GM19372 (cell line): ENCODE measurements at regions not wholly inside any gene's neighbourhood (a gene's known extent, or its start where the extent isn't known, plus 50 kb on each side); places are given as distances from the start of the nearest gene placed in this dataset.

ENCODE experiments used
- ATAC-seq: cut with Tn5 transposase; IDR thresholded peaks from one replicate; pipeline ENCODE4 v1.9.1; 2021; ENCODE audit warnings: mild to moderate bottlenecking, low read depth, moderate library complexity; ENCODE audit not compliant: unreplicated experiment

DNA sequence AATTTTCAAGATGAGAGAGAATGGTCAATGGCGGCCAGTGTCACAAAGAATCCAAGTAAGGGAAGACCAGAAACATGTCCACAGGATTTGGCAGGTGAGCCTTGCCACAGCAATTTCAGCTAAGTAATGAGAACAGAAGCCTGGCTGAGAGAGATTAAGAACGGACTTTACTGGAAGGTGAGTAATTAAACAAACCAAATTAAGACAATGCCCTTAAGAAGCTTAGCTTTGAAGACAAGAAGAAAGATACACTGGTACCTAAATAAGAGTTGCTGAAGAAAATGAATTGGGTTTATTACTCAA lies 145.4 kb upstream of the PLEKHG7 start:
- no peak for ATAC-seq

DNA sequence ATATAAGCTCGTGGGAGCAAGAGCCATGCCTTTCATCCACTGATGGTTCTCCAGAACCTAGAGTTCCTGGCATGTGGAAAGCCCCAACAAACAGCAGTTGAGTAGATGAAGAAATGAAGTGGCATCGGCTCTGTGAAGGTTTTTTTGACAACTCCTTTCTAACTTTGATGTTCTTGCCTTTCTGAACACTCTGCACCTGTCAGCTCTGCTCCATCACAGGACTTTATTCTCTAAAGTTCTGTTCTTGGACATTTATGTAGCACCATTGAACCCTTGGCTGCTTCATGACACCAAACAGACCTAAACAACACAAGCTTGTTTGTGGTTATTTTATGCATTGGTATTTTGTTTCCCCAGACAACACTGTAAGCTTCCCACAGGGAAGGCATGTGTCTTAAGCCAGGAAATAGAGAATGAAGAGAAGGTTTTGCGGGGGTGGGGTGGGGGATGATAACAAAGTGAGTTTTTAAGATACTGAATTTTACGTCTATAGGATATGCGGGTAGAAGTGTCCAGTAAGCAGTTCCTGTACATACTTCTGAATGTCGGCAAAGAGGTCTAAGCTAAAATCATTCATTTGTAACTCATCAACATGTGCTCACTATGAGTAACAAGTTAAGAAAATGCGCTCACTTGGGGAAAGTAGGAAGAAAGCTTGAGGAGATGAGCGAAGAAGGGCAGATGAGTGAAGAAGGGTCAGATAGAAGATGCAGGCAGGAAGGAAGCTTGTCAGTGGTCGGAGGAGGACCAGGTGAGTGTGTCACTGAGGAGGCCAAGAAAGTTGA lies 146.0 kb upstream of the PLEKHG7 start:
- peak; percentile 34 for ATAC-seq

- ATAC-seq = no peak
Observed at GRCh38 chr12:92556141-92556540, 146.6 kb upstream of the PLEKHG7 start.

GRCh38 chr12:92554158-92555073 lies 148.4 kb upstream of the PLEKHG7 start:
- ATAC-seq = no peak

DNA sequence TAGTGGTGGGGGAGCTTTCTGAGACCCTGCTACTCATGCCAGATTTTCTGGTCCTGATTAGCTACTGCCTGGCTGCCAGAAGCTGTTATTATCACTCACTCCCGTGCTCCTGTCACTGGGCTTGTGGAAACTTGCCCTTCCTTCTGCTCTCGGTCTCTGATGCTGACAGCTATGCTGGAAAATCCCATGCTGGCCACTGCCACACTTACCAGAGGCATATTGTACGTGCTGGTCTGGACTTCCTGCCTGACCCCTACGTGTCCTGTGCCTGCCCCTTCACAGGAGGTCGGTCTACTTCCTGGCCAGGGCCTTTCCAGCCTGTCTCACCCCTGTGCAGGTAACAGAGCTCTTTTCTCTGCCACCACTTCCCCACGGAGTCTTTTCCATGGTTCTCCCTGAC lies 149.4 kb upstream of the PLEKHG7 start:
- peak; percentile 35 for ATAC-seq

- no peak for ATAC-seq
Observed at GRCh38 chr12:92552412-92553108, 150.2 kb upstream of the PLEKHG7 start.

GRCh38 chr12:92551853-92552397 lies 150.9 kb upstream of the PLEKHG7 start:
- peak; percentile 48 for ATAC-seq

DNA sequence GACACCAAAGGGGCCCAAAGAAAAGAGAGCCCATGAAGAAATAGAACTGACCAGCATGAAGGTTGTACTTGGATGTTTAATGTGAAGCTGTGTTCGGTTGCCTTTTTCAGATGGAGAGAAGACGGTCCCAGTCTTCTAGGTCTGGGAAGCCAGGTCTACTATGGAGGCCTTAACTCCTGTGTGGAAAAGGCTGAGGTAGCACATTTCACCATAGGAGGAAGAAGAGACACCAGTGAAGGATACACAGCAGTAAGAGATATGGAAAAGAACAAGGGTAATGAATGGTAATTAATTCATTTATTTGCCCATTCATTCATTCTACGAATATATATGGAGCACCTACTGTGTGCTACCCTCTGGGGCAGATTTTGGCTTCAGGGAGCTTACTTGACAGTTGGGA lies 151.6 kb upstream of the PLEKHG7 start:
- ATAC-seq = no peak

GRCh38 chr12:92550661-92551060 lies 152.1 kb upstream of the PLEKHG7 start:
- ATAC-seq = no peak

DNA sequence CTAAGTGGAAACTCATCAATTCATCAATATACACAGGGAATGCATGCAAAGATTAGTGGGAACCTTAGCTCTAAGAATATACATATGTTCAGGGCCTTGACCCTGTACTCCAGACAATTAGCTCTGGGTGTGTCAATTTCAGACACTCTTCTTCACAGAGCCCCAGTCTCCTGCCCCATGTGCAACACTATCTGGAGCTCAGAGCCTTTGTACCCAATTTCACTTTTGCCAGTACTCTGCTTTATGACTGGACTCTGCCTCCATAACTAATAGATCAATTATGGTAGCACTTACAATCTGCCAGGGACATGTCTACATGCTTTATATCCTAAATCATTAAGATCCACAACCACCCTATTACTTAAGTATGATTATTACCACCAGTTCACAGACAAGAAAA lies 152.5 kb upstream of the PLEKHG7 start:
- no peak for ATAC-seq

GRCh38 chr12:92549516-92549915 lies 153.3 kb upstream of the PLEKHG7 start:
- ATAC-seq = no peak

DNA sequence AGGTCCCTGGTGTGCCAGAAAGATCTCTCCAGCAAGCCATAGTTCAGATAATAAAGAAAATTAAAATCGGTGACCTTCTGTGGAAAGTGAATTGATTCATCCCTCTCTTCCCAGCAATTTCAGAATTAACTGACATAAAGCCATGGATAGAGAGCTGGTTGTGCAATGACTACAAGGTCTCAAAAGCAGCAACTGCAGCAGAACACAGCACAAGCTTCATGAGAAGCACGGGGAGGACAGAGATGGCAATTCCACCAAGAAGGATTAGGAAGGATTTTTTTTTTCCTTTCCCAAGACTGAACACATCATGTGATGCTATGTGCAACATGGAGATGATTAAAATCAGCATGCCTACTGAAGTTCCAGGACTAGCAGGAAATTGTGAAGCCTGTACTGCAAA lies 154.9 kb upstream of the PLEKHG7 start:
- ATAC-seq = no peak

- ATAC-seq = no peak
Observed at GRCh38 chr12:92547420-92547819, 155.4 kb upstream of the PLEKHG7 start.

GRCh38 chr12:92546635-92547348 lies 156.0 kb upstream of the PLEKHG7 start:
- ATAC-seq = peak; percentile 75

- no peak for ATAC-seq
Observed at GRCh38 chr12:92546259-92546634, 156.5 kb upstream of the PLEKHG7 start.

- no peak for ATAC-seq
Observed at GRCh38 chr12:92544322-92544721, 158.5 kb upstream of the PLEKHG7 start.

DNA sequence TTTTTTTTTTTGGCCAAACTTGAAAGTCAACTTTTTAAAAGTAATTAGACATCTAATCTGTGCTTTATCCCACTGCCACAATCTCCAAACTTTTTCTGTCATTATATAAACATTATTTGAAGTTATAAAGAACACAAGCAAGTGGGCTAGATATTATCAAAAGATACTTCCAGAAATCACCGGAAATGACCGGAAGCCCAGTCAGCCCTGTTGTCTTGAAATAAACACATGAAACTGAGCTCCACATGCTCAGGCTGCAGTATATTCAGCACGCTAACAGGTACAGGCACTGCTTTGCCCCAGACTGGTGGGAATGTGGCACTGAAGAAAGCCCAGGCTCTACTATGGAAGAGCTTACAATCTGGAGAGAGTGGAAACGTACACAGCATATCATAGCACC lies 158.9 kb upstream of the PLEKHG7 start:
- no peak for ATAC-seq

- no peak for ATAC-seq
Observed at GRCh38 chr12:92543359-92543758, 159.4 kb upstream of the PLEKHG7 start.

- no peak for ATAC-seq
Observed at GRCh38 chr12:92541731-92542130, 161.1 kb upstream of the PLEKHG7 start.

DNA sequence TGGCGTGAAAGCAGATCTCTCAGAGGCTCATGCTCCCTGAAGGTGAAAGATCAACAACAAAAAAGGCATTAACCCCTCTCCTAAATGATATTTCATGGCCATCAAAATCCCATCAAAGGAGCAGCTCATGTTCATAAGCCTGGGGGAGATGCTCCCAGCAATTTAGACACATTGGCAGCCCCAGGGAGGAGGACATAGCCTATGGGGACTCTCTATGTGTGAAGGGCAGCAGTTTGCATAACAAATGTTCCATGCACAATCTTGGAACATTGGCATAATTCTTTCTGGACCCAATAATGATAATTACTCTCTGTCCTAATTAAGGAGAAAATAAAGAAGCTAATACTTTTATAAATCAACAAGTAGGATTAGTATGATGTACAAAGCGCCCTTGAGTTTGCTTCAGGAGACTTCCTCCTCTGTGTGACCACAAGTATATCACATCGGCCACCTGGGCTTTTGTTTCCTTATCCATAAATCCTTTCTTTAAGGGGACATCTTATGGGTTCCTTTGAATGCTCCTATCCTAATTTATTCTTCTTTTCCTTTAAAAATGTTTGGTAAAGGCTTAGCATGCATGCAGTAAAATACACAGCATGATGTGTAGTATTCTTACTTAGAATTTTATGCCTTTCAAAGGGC lies 161.9 kb upstream of the PLEKHG7 start:
- no peak for ATAC-seq
